Mesenchymal stem cell (in vitro differentiated cells and primary cell): ENCODE measurements at regions not wholly inside any gene's neighbourhood (a gene's known extent, or its start where the extent isn't known, plus 50 kb on each side); places are given as distances from the start of the nearest gene placed in this dataset.

Experiments used
- DNase-seq: peaks from one replicate; pipeline ENCODE4 v3.0.0-alpha.2; 2013
- H2AFZ ChIP-seq: one replicate; pipeline ENCODE4 v1.6.1; 2013; ENCODE audit warnings: low read depth, mild to moderate bottlenecking, control low read depth, inconsistent platforms, low read length, moderate library complexity
- H2AK5ac ChIP-seq: 2 replicates; pipeline ENCODE4 v1.6.1; 2013; ENCODE audit warnings: low read length, moderate library complexity, mild to moderate bottlenecking, inconsistent platforms; ENCODE audit not compliant: severe bottlenecking
- H2BK120ac ChIP-seq: one replicate; pipeline ENCODE4 v1.6.1; 2013; ENCODE audit warnings: low read depth, mild to moderate bottlenecking, inconsistent platforms, low read length, moderate library complexity
- H2BK12ac ChIP-seq, 2 experiments: one replicate each; pipeline ENCODE4 v1.6.1; 2013; ENCODE audit warnings: inconsistent platforms in 2 of 2, low read length in 2 of 2, mild to moderate bottlenecking in 2 of 2, moderate library complexity in 2 of 2, control low read depth in 1 of 2
- H2BK15ac ChIP-seq: one replicate; pipeline ENCODE4 v1.6.1; 2013; ENCODE audit warnings: mild to moderate bottlenecking, low read depth, inconsistent platforms; ENCODE audit not compliant: poor library complexity, severe bottlenecking
- H2BK5ac ChIP-seq: 2 replicates; pipeline ENCODE4 v1.6.1; 2013; ENCODE audit warnings: low read depth, mild to moderate bottlenecking, low read length, control low read depth, inconsistent platforms; ENCODE audit not compliant: poor library complexity, severe bottlenecking
- H3K14ac ChIP-seq, 2 experiments: one replicate each; pipeline ENCODE4 v1.6.1; 2013; ENCODE audit warnings: inconsistent platforms in 2 of 2, low read length in 2 of 2, control low read depth in 1 of 2, mild to moderate bottlenecking in 1 of 2, moderate library complexity in 1 of 2
- H3K18ac ChIP-seq, 2 experiments: one replicate each; pipeline ENCODE4 v1.6.1; 2013; ENCODE audit warnings: inconsistent platforms in 2 of 2, low read length in 2 of 2, control low read depth in 1 of 2, low read depth in 1 of 2, mild to moderate bottlenecking in 1 of 2
- H3K23ac ChIP-seq, 2 experiments: one replicate each; pipeline ENCODE4 v1.6.1; 2013; ENCODE audit warnings: inconsistent platforms in 2 of 2, low read length in 2 of 2, mild to moderate bottlenecking in 2 of 2, moderate library complexity in 2 of 2, control low read depth in 1 of 2
- H3K27ac ChIP-seq: 2 replicates; pipeline ENCODE4 v1.5.1; 2013; ENCODE audit warnings: mild to moderate bottlenecking, moderate library complexity, low read length, control low read depth, inconsistent platforms; ENCODE audit not compliant: poor library complexity, severe bottlenecking
- H3K27me3 ChIP-seq, 2 experiments: 2 replicates each; pipeline versions ENCODE4 v1.6.1 to v1.7.0; 2013; ENCODE audit warnings: low read length in 2 of 2, mild to moderate bottlenecking in 2 of 2, moderate library complexity in 2 of 2, control low read depth in 1 of 2, inconsistent platforms in 1 of 2; ENCODE audit not compliant: control insufficient read depth in 1 of 2, insufficient read depth in 1 of 2
- H3K36me3 ChIP-seq, 2 experiments: 2 replicates each; pipeline versions ENCODE4 v1.6.1 to v1.7.0; 2013; ENCODE audit warnings: low read length in 2 of 2, control low read depth in 1 of 2, inconsistent platforms in 1 of 2, low read depth in 1 of 2, mild to moderate bottlenecking in 1 of 2; ENCODE audit not compliant: insufficient read depth in 2 of 2, control insufficient read depth in 1 of 2
- H3K4ac ChIP-seq, 2 experiments: one replicate each; pipeline ENCODE4 v1.6.1; 2013; ENCODE audit warnings: inconsistent platforms in 2 of 2, low read length in 2 of 2, mild to moderate bottlenecking in 2 of 2, moderate library complexity in 2 of 2, control low read depth in 1 of 2, low read depth in 1 of 2
- H3K4me1 ChIP-seq: 2 replicates; pipeline ENCODE4 v1.6.1; 2013; ENCODE audit warnings: low read depth, low read length, control low read depth; ENCODE audit not compliant: control insufficient read depth, insufficient read depth
- H3K4me2 ChIP-seq: 2 replicates; pipeline ENCODE4 v1.6.1; 2013; ENCODE audit warnings: low read length, mild to moderate bottlenecking, inconsistent platforms; ENCODE audit not compliant: poor library complexity, severe bottlenecking
- H3K4me3 ChIP-seq, 2 experiments: 2 replicates each; pipeline versions ENCODE4 v1.5.1 to v1.7.0; 2013; ENCODE audit warnings: low read length in 2 of 2, mild to moderate bottlenecking in 2 of 2, control low read depth in 1 of 2, low read depth in 1 of 2; ENCODE audit not compliant: insufficient read depth in 1 of 2
- H3K79me1 ChIP-seq: replicated peaks from 2 replicates; pipeline ENCODE4 v1.6.1; 2013; ENCODE audit warnings: mild to moderate bottlenecking, control low read depth, low read length, inconsistent platforms; ENCODE audit not compliant: poor library complexity, severe bottlenecking
- H3K9ac ChIP-seq: 2 replicates; pipeline ENCODE4 v1.7.0; 2013; ENCODE audit warnings: mild to moderate bottlenecking, low read length, moderate library complexity
- H3K9me3 ChIP-seq: 2 replicates; pipeline ENCODE4 v1.7.0; 2013; ENCODE audit warnings: mild to moderate bottlenecking, low read length; ENCODE audit not compliant: control insufficient read depth
- H4K8ac ChIP-seq: one replicate; pipeline ENCODE4 v1.6.1; 2013; ENCODE audit warnings: inconsistent platforms, mild to moderate bottlenecking, low read length, moderate library complexity
- H4K91ac ChIP-seq: one replicate; pipeline ENCODE4 v1.6.1; 2013; ENCODE audit warnings: mild to moderate bottlenecking, low read length, inconsistent platforms
- WGBS: methylation state at CpG from one replicate; pipeline ENCODE4 v1.1.7; 2013; ENCODE audit warnings: mixed read lengths; 5-methylcytosine and 5-hydroxymethylcytosine counted together

GRCh38 chr18:52140986-52141385 is 199.0 kb upstream of the DCC start:
- Histone ChIP-seq H3K36me3 (no peaks in the 10 kb centered on the region), H2BK5ac (no peak overlapping the region), H2AK5ac (no peak overlapping the region), H3K14ac (no peak overlapping the region), H2BK12ac (no peak overlapping the region), H3K23ac (no peak overlapping the region), H4K91ac (no peak overlapping the region), H2AFZ (no peak overlapping the region), H2BK120ac (no peak overlapping the region), H4K8ac (no peak overlapping the region), H3K18ac (no peak overlapping the region), H3K4ac (no peak overlapping the region), H3K27me3 (no peaks in the 10 kb centered on the region), H3K9me3 (peaks cover 21% of the 10 kb centered on the region), H3K4me2 (no peak overlapping the region), H3K4me3 (no peak overlapping the region), H3K4me1 (no peaks in the 10 kb centered on the region), H3K9ac (no peak overlapping the region), H3K27ac (no peak overlapping the region), H2BK15ac (no peak overlapping the region), H3K79me1 (no peaks in the 10 kb centered on the region)
- DNase-seq: no peak
- 71% methylated on average over 4 of the region's 6 CpGs for WGBS

DNA sequence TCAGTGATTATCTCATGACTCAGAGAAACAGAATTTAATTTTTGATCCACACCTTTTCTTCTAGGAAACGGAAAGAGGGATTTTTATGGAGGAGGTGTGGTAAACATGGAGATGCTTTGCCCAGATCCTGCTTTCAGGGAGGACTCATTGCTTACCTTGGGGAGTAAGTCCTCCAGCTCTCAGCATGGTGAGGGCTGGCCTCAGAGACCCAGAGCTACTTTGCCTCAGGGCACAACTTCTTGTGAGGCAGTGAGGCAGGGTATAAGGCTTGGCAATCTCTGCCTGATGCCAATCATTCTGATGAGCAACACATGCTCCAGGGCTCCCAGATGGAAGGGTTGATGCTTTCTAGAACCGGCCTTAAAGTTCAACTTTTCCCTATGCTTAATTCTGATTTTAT is 189.9 kb upstream of the DCC start:
- WGBS: 54% methylated on average over 2 of the region's 2 CpGs

DNA sequence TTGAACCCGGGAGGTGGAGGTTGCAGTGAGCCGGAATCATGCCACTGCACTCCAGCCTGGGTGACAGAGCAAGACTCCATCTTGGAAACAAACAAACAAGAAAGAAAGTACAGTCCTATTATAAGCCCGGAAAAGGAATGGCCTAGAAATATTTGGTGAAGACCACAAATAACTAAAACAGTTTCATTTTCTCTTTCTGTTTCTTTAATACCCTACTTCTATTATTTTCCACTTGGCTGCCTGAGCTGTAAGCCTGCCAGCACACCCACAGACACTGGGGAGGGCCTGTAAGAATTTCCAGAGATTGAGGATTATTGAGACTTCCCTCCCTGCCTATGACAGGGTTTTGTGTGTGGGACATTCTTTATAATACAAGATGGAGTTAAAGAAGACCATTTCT is 188.0 kb upstream of the DCC start:
- Histone ChIP-seq H3K79me1 (no peaks in the 10 kb centered on the region), H2BK15ac (no peak overlapping the region), H2BK5ac (no peak overlapping the region), H3K14ac (no peak overlapping the region), H3K4ac (no peak overlapping the region), H2AK5ac (no peak overlapping the region), H3K18ac (no peak overlapping the region), H4K91ac (no peak overlapping the region), H3K4me3 (no peak overlapping the region), H3K9me3 (peaks cover 39% of the 10 kb centered on the region), H4K8ac (no peak overlapping the region), H3K27ac (no peak overlapping the region), H3K9ac (no peak overlapping the region), H3K27me3 (no peaks in the 10 kb centered on the region), H3K4me2 (no peak overlapping the region), H2AFZ (no peak overlapping the region), H3K23ac (no peak overlapping the region), H2BK120ac (no peak overlapping the region), H2BK12ac (no peak overlapping the region), H3K4me1 (no peaks in the 10 kb centered on the region), H3K36me3 (no peaks in the 10 kb centered on the region)
- WGBS: 75% methylated on average over 2 of the region's 3 CpGs
- DNase-seq: no peak

More for the DNA sequence above, 189.9 kb upstream of the DCC start:
- no peak overlapping the region for H3K4ac ChIP-seq
- no peak overlapping the region for H2BK120ac ChIP-seq
- H3K14ac ChIP-seq: no peak overlapping the region
- no peak overlapping the region for H2BK5ac ChIP-seq
- H4K8ac ChIP-seq: no peak overlapping the region
- no peaks in the 10 kb centered on the region for H3K27me3 ChIP-seq
- H3K9ac ChIP-seq: no peak overlapping the region
- H3K4me2 ChIP-seq: no peak overlapping the region
- no peak for DNase-seq
- no peaks in the 10 kb centered on the region for H3K36me3 ChIP-seq
- no peak overlapping the region for H3K18ac ChIP-seq
- H3K79me1 ChIP-seq: no peaks in the 10 kb centered on the region
- no peak overlapping the region for H4K91ac ChIP-seq
- H2AFZ ChIP-seq: no peak overlapping the region
- H3K9me3 ChIP-seq: peaks cover 39% of the 10 kb centered on the region
- no peak overlapping the region for H3K23ac ChIP-seq
- H3K27ac ChIP-seq: no peak overlapping the region
- no peak overlapping the region for H2BK12ac ChIP-seq
- no peaks in the 10 kb centered on the region for H3K4me1 ChIP-seq
- H2AK5ac ChIP-seq: no peak overlapping the region
- H3K4me3 ChIP-seq: no peak overlapping the region
- no peak overlapping the region for H2BK15ac ChIP-seq

- Histone ChIP-seq H2BK15ac (no peak overlapping the region), H3K9me3 (peaks cover 21% of the 10 kb centered on the region), H3K9ac (no peak overlapping the region), H3K4me2 (no peak overlapping the region), H4K91ac (no peak overlapping the region), H3K18ac (no peak overlapping the region), H3K4me3 (no peak overlapping the region), H4K8ac (no peak overlapping the region), H2BK120ac (no peak overlapping the region), H3K79me1 (no peaks in the 10 kb centered on the region), H2AFZ (no peak overlapping the region), H3K27ac (no peak overlapping the region), H3K4ac (no peak overlapping the region), H3K14ac (no peak overlapping the region), H2BK12ac (no peak overlapping the region), H2AK5ac (no peak overlapping the region), H3K4me1 (no peaks in the 10 kb centered on the region), H3K36me3 (no peaks in the 10 kb centered on the region), H2BK5ac (no peak overlapping the region), H3K23ac (no peak overlapping the region), H3K27me3 (no peaks in the 10 kb centered on the region)
- DNase-seq: no peak
Measured at GRCh38 chr18:52156166-52156565, 183.8 kb upstream of the DCC start.
